HG03139 (cell line): ENCODE measurements at regions not wholly inside any gene's neighbourhood (a gene's known extent, or its start where the extent isn't known, plus 50 kb on each side); places are given as distances from the start of the nearest gene placed in this dataset.

Experiments used
- ATAC-seq: cut with Tn5 transposase; IDR thresholded peaks from one replicate; pipeline ENCODE4 v1.9.1; 2021; ENCODE audit not compliant: unreplicated experiment

- ATAC-seq: no peak
Observed at GRCh38 chr13:34431827-34432581, 510.1 kb upstream of the NBEA start.

- no peak for ATAC-seq
Observed at GRCh38 chr13:34435338-34435737, 506.7 kb upstream of the NBEA start.

- ATAC-seq: no peak
Observed at GRCh38 chr13:34437873-34438272, 504.2 kb upstream of the NBEA start.

GRCh38 chr13:34452831-34453230 is 489.2 kb upstream of the NBEA start:
- ATAC-seq: no peak

- no peak for ATAC-seq
Observed at GRCh38 chr13:34458756-34459715, 483.0 kb upstream of the NBEA start.

- no peak for ATAC-seq
Observed at GRCh38 chr13:34459856-34460255, 482.2 kb upstream of the NBEA start.

GRCh38 chr13:34462843-34463242 is 479.2 kb upstream of the NBEA start:
- no peak for ATAC-seq

GRCh38 chr13:34464011-34464410 is 478.1 kb upstream of the NBEA start:
- ATAC-seq: no peak

- no peak for ATAC-seq
Observed at GRCh38 chr13:34465423-34465922, 476.6 kb upstream of the NBEA start.

- no peak for ATAC-seq
Observed at GRCh38 chr13:34466301-34466700, 475.8 kb upstream of the NBEA start.

- no peak for ATAC-seq
Observed at GRCh38 chr13:34467450-34468083, 474.5 kb upstream of the NBEA start.

GRCh38 chr13:34469196-34469986 is 472.7 kb upstream of the NBEA start:
- ATAC-seq: no peak

GRCh38 chr13:34474187-34474868 is 467.7 kb upstream of the NBEA start:
- no peak for ATAC-seq

- no peak for ATAC-seq
Observed at GRCh38 chr13:34478376-34478775, 463.7 kb upstream of the NBEA start.

GRCh38 chr13:34502011-34502410 is 440.1 kb upstream of the NBEA start:
- no peak for ATAC-seq

GRCh38 chr13:34502621-34503020 is 439.4 kb upstream of the NBEA start:
- ATAC-seq: no peak

GRCh38 chr13:34506796-34507195 is 435.3 kb upstream of the NBEA start:
- no peak for ATAC-seq

- ATAC-seq: no peak
Observed at GRCh38 chr13:34507630-34508029, 434.4 kb upstream of the NBEA start.

GRCh38 chr13:34512817-34513216 is 429.3 kb upstream of the NBEA start:
- no peak for ATAC-seq

GRCh38 chr13:34513526-34513925 is 428.5 kb upstream of the NBEA start:
- no peak for ATAC-seq
